ENCODE measurements at regions not wholly inside any gene's neighbourhood (a gene's known extent, or its start where the extent isn't known, plus 50 kb on each side); places are given as distances from the start of the nearest gene placed in this dataset.

DNA sequence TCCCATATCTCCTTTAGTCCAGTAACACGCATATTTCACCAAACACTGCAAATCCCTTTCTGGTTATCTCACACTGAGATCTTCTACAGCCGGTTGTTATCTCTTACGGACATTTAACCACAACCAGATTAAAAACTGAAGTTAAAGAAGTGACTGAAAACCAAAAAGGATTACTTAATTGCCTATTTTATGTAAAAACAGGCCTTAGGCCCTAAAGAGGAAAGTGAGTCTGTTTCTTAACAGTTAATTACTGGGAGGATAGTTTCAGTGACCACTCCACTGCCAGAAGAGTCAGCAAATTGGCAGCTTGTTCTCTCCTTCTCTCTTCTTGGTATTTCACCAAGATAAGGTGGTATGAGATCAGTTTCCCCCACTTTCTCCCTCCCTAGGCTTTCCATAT lies 161.9 kb upstream of the MEOX2 start (continued):
- TF ChIP-seq NR2C1 (IDR thresholded peaks at IDR 0.05) (no peak), NR2C1 (tag; IDR thresholded peaks at IDR 0.05) (no peak), C11orf30 (IDR thresholded peaks at IDR 0.05; ENCODE audit: low read depth) (no peak), SMAD3 (CRISPR knock-in tag; conservative IDR thresholded peaks at IDR 0.05) (no peak), NR2C2 (CRISPR knock-in tag; IDR thresholded peaks at IDR 0.05) (no peak), NR2C2 (tag; IDR thresholded peaks at IDR 0.05) (no peak), HMG20B (CRISPR knock-in tag; IDR thresholded peaks at IDR 0.05) (no peak), XRCC4 (IDR thresholded peaks at IDR 0.05; ENCODE audit: extremely low read depth, insufficient read depth, insufficient read length) (no peak)

DNA sequence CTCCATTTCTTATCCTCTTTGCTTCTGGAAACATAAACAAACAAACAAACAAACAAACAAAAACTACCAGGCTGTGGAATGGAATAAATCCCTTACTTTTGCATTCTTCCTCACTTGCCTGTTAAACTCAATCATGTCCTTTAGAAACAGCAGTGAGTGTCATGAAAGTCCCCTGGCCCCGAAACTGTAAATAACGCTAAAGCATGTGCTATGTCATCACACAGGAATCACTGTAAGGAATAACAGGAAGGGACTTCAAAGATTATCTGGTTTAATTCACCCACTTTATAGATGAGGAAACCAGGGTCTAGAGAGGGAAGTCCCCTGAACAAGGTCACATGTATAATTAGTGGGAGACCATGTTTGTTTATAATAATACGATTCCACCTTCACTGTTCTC lies 159.4 kb upstream of the MEOX2 start:
- H3K4me1 ChIP-seq (replicated peaks in 1 of 2; ENCODE audit: control insufficient read depth in 2 of 2, insufficient read depth in 2 of 2, low read length in 2 of 2), result no peaks in the 10 kb centered on the region
- intact Hi-C loops (cut with micrococcal nuclease), result no loop called here
- H3K9me1 ChIP-seq (ENCODE audit: control insufficient read depth, insufficient read depth, low read length), result no peaks in the 10 kb centered on the region
- ChIA-PET CTCF (ENCODE audit: low intra/inter-chr PET ratio) (no interaction called here), POLR2A (no interaction called here)
- in situ Hi-C loops (cut with MboI), result no loop called here
- no peak overlapping the region for H3K4me3 ChIP-seq
- no peak for ATAC-seq
- no peak overlapping the region for H3K9ac ChIP-seq (ENCODE audit: insufficient read depth in 1 of 2, low read depth in 2 of 2, low read length in 2 of 2)
- no peak for FAIRE-seq
- H4K20me1 ChIP-seq (replicated peaks; ENCODE audit: control insufficient read depth, insufficient read depth, low read length), result no peaks in the 10 kb centered on the region
- no peaks in the 10 kb centered on the region for H3K36me3 ChIP-seq (ENCODE audit: control insufficient read depth, insufficient read depth, low read length)
- H3K4me2 ChIP-seq (ENCODE audit: insufficient read depth, low read length), result no peak overlapping the region
- H3K27me3 ChIP-seq (ENCODE audit: control insufficient read depth in 2 of 2, insufficient read depth in 2 of 2, low read length in 2 of 2), result no peaks in the 10 kb centered on the region
- H3K27ac ChIP-seq (ENCODE audit: extremely low read depth, low read depth, low read length), result no peak overlapping the region
- 6% methylated on average over 3 of the region's 3 CpGs for WGBS (ENCODE audit: insufficient coverage, low coverage, missing lambda C conversion rate)
- BruUV-seq (replicated peaks), result no TSS peak
- DNase-seq (ENCODE audit: extremely low read depth in 1 of 4, low spot score in 3 of 4), result no peak
- no peaks in the 10 kb centered on the region for H3K79me2 ChIP-seq (ENCODE audit: control insufficient read depth, insufficient read depth, low read length)
- H3K9me3 ChIP-seq (replicated peaks; ENCODE audit: control insufficient read depth, insufficient read depth, low read depth, low read length), result no peaks in the 10 kb centered on the region
- no peak overlapping the region for H2AFZ ChIP-seq (ENCODE audit: low read depth, low read length)
- no peak for TF ChIP-seq ZBTB1 (CRISPR knock-in tag; IDR thresholded peaks at IDR 0.05; ENCODE audit: borderline replicate concordance, low read depth)
- no peak for TF ChIP-seq DNMT1 (IDR thresholded peaks at IDR 0.05)
- TF ChIP-seq SMC3 (conservative IDR thresholded peaks at IDR 0.05; ENCODE audit: insufficient read depth, low read depth, low read length), result no peak
- TF ChIP-seq PHF21A (IDR thresholded peaks at IDR 0.05; ENCODE audit: borderline replicate concordance, low read depth), result no peak
- TF ChIP-seq SIX5 (IDR thresholded peaks at IDR 0.05; ENCODE audit: borderline replicate concordance in 1 of 2, insufficient read depth in 1 of 2, low read depth in 1 of 2, low read length in 2 of 2), result no peak
- no peak for TF ChIP-seq FOXM1 (IDR thresholded peaks at IDR 0.05; ENCODE audit: low read depth)
- TF ChIP-seq FOXM1 (CRISPR knock-in tag; IDR thresholded peaks at IDR 0.05; ENCODE audit: low read depth), result no peak
- no peak for TF ChIP-seq TBL1XR1 (IDR thresholded peaks at IDR 0.05; ENCODE audit: low read length in 2 of 2)
- no peak for TF ChIP-seq TAF15 (IDR thresholded peaks at IDR 0.05; ENCODE audit: low read depth, low read length)
- no peak for TF ChIP-seq JUND (IDR thresholded peaks at IDR 0.05; ENCODE audit: borderline replicate concordance, low read depth, low read length)
- TF ChIP-seq JUND (tag; IDR thresholded peaks at IDR 0.05; ENCODE audit: borderline replicate concordance, low read depth, low read length), result no peak
- TF ChIP-seq NFRKB (IDR thresholded peaks at IDR 0.05; ENCODE audit: low read depth), result no peak
- no peak for TF ChIP-seq ZNF41 (CRISPR knock-in tag; conservative IDR thresholded peaks at IDR 0.05)
- no peak for TF ChIP-seq OTX1 (CRISPR knock-in tag; IDR thresholded peaks at IDR 0.05)
- TF ChIP-seq MYC (IDR thresholded peaks at IDR 0.05; ENCODE audit: low read depth, low read length), result no peak
- TF ChIP-seq MYC (CRISPR knock-in tag; IDR thresholded peaks at IDR 0.05; ENCODE audit: borderline replicate concordance, low read depth), result no peak
- TF ChIP-seq TEAD1 (CRISPR knock-in tag; IDR thresholded peaks at IDR 0.05), result no peak
- no peak for TF ChIP-seq ZNF76 (CRISPR knock-in tag; IDR thresholded peaks at IDR 0.05; ENCODE audit: borderline replicate concordance)
- TF ChIP-seq KLF16 (IDR thresholded peaks at IDR 0.05), result no peak
- TF ChIP-seq ZNF212 (CRISPR knock-in tag; IDR thresholded peaks at IDR 0.05), result no peak
- TF ChIP-seq FOXJ2 (tag; IDR thresholded peaks at IDR 0.05), result no peak
